ENCODE measurements at regions not wholly inside any gene's neighbourhood (a gene's known extent, or its start where the extent isn't known, plus 50 kb on each side); places are given as distances from the start of the nearest gene placed in this dataset.

DNA sequence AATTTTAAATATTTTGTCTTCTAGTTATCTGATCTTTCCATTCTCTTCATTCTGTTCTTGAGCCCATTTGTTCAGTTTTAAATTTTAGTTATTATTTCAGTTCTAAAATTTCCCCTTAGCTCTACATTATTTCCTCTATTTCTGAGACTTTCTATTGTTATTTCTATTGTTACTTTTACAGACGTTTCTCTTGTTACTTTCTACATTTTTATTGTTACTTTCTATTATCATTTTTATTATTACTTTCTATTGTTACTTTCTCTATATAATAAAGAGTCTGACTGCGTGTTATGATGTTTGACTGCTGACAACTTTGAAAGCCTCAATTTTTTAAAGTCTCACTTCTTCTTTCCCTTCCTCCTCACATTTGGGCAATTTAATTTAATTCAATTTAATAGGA is 915.7 kb upstream of the PCDH20 start (continued):
- TF ChIP-seq, protein P1, sequence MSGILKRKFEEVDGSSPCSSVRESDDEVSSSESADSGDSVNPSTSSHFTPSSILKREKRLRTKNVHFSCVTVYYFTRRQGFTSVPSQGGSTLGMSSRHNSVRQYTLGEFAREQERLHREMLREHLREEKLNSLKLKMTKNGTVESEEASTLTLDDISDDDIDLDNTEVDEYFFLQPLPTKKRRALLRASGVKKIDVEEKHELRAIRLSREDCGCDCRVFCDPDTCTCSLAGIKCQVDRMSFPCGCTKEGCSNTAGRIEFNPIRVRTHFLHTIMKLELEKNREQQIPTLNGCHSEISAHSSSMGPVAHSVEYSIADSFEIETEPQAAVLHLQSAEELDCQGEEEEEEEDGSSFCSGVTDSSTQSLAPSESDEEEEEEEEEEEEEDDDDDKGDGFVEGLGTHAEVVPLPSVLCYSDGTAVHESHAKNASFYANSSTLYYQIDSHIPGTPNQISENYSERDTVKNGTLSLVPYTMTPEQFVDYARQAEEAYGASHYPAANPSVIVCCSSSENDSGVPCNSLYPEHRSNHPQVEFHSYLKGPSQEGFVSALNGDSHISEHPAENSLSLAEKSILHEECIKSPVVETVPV (CRISPR knock-in tag; IDR thresholded peaks at IDR 0.05): no peak
- TF ChIP-seq, protein P2, sequence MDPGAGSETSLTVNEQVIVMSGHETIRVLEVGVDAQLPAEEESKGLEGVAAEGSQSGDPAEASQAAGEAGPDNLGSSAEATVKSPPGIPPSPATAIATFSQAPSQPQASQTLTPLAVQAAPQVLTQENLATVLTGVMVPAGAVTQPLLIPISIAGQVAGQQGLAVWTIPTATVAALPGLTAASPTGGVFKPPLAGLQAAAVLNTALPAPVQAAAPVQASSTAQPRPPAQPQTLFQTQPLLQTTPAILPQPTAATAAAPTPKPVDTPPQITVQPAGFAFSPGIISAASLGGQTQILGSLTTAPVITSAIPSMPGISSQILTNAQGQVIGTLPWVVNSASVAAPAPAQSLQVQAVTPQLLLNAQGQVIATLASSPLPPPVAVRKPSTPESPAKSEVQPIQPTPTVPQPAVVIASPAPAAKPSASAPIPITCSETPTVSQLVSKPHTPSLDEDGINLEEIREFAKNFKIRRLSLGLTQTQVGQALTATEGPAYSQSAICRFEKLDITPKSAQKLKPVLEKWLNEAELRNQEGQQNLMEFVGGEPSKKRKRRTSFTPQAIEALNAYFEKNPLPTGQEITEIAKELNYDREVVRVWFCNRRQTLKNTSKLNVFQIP (CRISPR knock-in tag; IDR thresholded peaks at IDR 0.05; ENCODE audit: borderline replicate concordance, low read depth): no peak
- TF ChIP-seq ISL1 (CRISPR knock-in tag; IDR thresholded peaks at IDR 0.05): no peak

DNA sequence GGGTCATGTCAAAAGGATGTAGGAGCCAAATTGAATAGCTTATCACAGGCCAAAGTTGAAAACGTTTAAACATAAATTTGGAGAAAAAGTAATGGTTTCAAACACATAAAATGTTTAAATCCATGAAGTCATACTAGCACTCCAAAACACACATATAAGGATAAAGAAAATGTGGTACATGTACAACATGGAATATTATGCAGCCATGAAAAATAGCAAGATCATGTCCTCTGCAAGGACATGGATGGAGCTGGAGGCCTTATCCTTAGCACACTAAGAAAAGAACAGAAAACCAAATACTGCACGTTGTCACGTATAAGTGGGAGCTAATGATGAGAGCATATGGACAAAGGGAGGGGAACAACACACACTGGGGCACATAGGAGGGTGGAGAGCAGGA is 911.7 kb upstream of the PCDH20 start:
- no peak for ATAC-seq
- TF ChIP-seq ESRRG (CRISPR knock-in tag; IDR thresholded peaks at IDR 0.05) (no peak), ZNF8 (CRISPR knock-in tag; IDR thresholded peaks at IDR 0.05) (peak; percentile 86)

DNA sequence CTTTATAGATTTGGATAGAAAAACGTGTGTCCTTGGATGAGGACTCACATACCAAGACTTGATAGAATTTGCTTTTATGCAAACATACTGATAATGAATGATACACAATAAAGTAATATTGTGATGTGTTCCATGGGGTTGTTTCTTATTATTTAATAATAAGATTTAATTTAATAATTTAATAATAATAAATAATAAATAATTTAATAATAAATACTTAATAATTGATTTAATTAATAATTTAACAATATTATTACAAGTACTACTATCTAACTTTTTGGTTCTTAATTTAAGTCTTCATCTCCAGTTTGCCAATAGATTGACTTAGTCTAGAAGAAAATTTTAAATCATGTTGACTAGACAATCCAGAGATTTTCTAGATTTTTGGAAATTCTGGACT is 909.2 kb upstream of the PCDH20 start:
- TF ChIP-seq, protein P2 (CRISPR knock-in tag; IDR thresholded peaks at IDR 0.05; ENCODE audit: borderline replicate concordance, low read depth): no peak
- TF ChIP-seq ESRRG (CRISPR knock-in tag; IDR thresholded peaks at IDR 0.05) (no peak), ZFP30 (CRISPR knock-in tag; IDR thresholded peaks at IDR 0.05) (no peak), CSDC2 (CRISPR knock-in tag; IDR thresholded peaks at IDR 0.05) (no peak), ZNF565 (CRISPR knock-in tag; conservative IDR thresholded peaks at IDR 0.05; ENCODE audit: low read depth) (no peak), ZFP3 (CRISPR knock-in tag; IDR thresholded peaks at IDR 0.05) (no peak), PPARA (CRISPR knock-in tag; IDR thresholded peaks at IDR 0.05; ENCODE audit: borderline replicate concordance) (no peak), SNAI2 (CRISPR knock-in tag; IDR thresholded peaks at IDR 0.05) (no peak), TOX (CRISPR knock-in tag; IDR thresholded peaks at IDR 0.05; ENCODE audit: borderline replicate concordance) (no peak), OSR1 (CRISPR knock-in tag; IDR thresholded peaks at IDR 0.05) (no peak), ZNF8 (CRISPR knock-in tag; IDR thresholded peaks at IDR 0.05) (no peak), ARNTL (CRISPR knock-in tag; IDR thresholded peaks at IDR 0.05; ENCODE audit: borderline replicate concordance, low read depth) (no peak), ZC3H10 (CRISPR knock-in tag; IDR thresholded peaks at IDR 0.05) (no peak), ISL1 (CRISPR knock-in tag; IDR thresholded peaks at IDR 0.05) (no peak), TCF4 (CRISPR knock-in tag; IDR thresholded peaks at IDR 0.05; ENCODE audit: borderline replicate concordance) (no peak)
- TF ChIP-seq, protein P3, sequence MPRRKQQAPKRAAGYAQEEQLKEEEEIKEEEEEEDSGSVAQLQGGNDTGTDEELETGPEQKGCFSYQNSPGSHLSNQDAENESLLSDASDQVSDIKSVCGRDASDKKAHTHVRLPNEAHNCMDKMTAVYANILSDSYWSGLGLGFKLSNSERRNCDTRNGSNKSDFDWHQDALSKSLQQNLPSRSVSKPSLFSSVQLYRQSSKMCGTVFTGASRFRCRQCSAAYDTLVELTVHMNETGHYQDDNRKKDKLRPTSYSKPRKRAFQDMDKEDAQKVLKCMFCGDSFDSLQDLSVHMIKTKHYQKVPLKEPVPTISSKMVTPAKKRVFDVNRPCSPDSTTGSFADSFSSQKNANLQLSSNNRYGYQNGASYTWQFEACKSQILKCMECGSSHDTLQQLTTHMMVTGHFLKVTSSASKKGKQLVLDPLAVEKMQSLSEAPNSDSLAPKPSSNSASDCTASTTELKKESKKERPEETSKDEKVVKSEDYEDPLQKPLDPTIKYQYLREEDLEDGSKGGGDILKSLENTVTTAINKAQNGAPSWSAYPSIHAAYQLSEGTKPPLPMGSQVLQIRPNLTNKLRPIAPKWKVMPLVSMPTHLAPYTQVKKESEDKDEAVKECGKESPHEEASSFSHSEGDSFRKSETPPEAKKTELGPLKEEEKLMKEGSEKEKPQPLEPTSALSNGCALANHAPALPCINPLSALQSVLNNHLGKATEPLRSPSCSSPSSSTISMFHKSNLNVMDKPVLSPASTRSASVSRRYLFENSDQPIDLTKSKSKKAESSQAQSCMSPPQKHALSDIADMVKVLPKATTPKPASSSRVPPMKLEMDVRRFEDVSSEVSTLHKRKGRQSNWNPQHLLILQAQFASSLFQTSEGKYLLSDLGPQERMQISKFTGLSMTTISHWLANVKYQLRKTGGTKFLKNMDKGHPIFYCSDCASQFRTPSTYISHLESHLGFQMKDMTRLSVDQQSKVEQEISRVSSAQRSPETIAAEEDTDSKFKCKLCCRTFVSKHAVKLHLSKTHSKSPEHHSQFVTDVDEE (CRISPR knock-in tag; IDR thresholded peaks at IDR 0.05): no peak
- TF ChIP-seq, protein P1 (CRISPR knock-in tag; IDR thresholded peaks at IDR 0.05): no peak
- TF ChIP-seq, protein P4, sequence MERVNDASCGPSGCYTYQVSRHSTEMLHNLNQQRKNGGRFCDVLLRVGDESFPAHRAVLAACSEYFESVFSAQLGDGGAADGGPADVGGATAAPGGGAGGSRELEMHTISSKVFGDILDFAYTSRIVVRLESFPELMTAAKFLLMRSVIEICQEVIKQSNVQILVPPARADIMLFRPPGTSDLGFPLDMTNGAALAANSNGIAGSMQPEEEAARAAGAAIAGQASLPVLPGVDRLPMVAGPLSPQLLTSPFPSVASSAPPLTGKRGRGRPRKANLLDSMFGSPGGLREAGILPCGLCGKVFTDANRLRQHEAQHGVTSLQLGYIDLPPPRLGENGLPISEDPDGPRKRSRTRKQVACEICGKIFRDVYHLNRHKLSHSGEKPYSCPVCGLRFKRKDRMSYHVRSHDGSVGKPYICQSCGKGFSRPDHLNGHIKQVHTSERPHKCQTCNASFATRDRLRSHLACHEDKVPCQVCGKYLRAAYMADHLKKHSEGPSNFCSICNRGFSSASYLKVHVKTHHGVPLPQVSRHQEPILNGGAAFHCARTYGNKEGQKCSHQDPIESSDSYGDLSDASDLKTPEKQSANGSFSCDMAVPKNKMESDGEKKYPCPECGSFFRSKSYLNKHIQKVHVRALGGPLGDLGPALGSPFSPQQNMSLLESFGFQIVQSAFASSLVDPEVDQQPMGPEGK (CRISPR knock-in tag; IDR thresholded peaks at IDR 0.05; ENCODE audit: borderline replicate concordance): no peak
- TF ChIP-seq, protein P5, sequence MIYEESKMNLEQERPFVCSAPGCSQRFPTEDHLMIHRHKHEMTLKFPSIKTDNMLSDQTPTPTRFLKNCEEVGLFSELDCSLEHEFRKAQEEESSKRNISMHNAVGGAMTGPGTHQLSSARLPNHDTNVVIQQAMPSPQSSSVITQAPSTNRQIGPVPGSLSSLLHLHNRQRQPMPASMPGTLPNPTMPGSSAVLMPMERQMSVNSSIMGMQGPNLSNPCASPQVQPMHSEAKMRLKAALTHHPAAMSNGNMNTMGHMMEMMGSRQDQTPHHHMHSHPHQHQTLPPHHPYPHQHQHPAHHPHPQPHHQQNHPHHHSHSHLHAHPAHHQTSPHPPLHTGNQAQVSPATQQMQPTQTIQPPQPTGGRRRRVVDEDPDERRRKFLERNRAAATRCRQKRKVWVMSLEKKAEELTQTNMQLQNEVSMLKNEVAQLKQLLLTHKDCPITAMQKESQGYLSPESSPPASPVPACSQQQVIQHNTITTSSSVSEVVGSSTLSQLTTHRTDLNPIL (CRISPR knock-in tag; IDR thresholded peaks at IDR 0.05; ENCODE audit: low read depth): no peak

More for the DNA sequence above, 909.2 kb upstream of the PCDH20 start:
- no peak for ATAC-seq
